ENCODE measurements at regions not wholly inside any gene's neighbourhood (a gene's known extent, or its start where the extent isn't known, plus 50 kb on each side); places are given as distances from the start of the nearest gene placed in this dataset.

DNA sequence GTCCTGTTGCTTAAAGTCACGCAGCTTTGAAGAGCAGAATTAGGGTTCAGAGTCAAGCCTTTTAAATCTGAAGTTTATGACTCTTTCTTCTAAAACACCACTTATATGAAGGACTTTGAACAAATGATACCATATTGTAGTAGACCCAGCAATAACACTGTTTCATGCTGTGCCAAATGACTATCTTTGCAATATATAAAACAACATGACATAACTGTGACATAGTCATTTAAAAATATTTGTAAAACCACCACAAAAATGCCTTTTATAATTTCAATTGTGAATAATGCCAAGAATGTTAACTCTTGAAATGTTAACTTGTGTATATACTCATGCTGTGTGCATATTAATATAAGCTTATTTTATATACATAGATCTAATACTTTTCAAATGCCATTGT, 452.1 kb upstream of the NEGR1 start:
- no peak for DNase-seq

DNA sequence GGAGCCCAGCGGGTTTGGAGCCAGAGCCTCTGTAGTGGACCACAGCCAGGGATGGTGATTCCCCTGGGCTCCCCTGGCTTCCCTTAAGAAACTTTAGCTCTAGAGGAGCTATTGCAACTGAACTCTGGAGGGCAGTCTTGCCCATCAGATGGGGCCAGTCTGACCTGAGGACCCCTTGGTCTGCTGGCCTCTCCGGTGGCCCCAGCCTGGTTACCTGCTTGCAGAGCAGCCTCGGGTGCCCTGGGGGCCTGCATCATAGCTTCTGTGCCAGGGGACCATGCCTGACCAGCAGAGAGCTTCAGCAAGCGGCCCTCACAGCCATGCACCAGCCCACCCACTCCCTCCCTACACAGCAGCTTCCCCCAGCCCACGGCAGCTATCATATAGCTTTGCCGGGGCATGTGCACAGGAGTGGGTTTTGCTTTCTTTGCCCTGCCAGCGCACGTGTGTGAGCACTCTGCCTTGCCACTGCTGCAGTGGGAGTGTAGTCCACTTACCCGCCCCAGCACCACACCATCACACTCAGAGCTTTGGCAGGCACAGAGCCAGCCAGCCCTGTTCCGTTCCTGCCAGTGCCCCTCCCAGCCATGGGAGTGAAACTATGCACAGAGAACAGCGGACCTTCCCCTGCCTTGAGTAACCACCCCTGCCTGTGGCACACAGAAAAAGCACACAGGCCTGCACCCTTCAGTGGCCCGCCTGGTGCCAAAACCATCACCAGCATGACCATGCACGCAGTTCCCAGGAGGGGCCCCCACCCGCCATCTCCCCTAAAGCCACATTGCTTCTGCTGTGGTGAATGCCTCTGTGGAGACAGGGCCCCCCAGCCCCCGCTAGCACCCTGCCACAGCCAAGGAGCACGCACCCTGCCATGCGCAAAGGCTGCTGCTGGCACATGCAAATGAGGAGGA, 442.9 kb upstream of the NEGR1 start:
- no peak for DNase-seq

- no peak for DNase-seq
These were observed 423.6 kb upstream of the NEGR1 start for GRCh38 chr1:72705921-72706320.

- DNase-seq, result no peak
These were observed 422.6 kb upstream of the NEGR1 start for GRCh38 chr1:72704841-72705477.

DNA sequence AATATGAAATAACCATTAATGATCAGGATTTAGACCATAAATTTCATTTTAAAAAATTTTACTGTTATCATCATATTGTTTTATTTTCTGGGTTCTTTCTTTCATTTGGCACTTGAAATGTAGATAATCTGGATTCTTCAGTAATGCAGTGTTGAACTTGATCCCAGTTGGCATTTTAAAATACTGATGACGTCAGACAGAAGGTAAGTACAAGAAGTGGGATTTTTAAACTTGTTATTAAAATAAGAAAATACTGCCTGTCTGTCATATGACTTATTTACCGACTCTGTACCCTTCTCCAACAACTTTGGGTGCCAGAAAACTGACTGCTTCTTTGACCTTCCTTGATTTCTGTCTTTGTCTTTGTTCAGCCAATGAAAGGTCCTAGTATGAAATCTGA, 415.1 kb upstream of the NEGR1 start:
- DNase-seq, result no peak

- no peak for DNase-seq
These were observed 411.6 kb upstream of the NEGR1 start for GRCh38 chr1:72693899-72694298.

GRCh38 chr1:72693376-72693775, 411.0 kb upstream of the NEGR1 start:
- DNase-seq, result no peak

DNA sequence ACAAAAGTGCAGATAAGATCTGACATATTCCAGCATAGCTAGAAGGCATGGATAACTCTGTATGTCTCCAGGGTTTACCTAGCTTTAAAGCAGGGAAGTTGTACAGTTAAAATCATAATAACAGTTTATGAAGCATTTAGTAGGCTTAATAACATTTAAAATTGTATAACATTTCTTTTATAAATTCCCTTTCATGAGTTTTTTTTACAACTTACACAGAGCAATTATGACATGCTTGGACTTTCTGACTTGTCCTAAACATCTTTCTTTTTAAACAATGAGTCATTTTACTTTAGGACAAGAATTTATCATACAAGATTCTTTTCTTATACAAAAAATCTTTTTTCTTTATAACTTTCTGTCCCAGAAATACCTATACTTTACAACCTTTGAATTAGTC, 408.5 kb upstream of the NEGR1 start:
- DNase-seq, result no peak

DNA sequence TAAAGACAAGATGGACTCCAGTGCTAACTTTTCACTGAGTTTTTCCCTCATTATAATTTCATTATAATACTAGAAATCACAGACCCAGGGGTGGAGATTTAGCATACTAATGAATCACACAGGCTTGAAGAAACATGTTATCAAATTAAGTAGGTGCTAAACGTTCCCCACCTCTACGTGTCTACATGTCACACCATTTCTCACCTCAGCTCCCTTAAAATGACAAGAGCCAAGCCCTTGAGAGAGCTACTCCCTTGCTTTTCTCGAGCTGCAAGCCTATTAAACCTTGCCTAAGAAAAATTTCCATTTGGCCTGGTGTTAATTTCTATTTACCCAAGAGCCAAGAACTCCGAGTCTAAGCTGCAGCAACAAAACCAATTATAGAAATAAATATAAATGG, 396.3 kb upstream of the NEGR1 start:
- peak; percentile 5 for DNase-seq

DNA sequence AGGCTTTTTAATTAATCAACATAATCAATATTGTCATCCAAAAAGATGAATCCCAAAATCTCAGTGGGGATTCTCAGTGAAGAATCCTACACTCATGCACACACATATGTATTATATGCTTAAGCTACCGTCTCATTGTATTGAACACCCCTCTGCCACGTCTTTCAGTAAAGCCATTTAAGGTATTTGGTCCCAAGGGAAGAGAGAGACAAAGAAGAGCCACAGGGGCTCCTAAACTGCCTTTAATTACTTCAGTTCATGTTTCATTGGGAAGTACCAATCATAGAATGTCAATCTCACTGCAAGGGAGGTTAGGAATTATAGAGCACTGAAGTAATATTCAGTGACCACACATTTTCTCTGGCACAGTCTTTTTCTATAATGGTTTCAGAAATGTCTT, 388.6 kb upstream of the NEGR1 start:
- no peak for DNase-seq

DNA sequence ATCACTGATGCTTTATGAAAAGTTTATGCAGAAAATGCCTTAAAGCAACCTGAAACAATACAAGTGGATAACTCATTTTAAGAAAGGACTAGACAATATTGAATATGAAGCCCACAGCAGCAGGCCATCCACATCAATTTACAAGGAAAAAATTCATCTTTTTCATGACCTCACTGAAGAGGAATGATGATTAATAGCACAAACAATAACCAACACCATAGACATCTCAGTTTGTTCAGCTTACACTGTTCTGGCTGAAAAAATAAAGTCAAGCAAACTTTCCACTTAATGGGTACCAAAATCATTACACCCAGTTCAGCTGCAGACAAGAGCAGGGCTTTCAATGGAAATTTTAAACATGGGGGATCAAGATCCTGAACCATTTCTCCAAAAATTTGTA, 380.6 kb upstream of the NEGR1 start:
- no peak for DNase-seq

DNA sequence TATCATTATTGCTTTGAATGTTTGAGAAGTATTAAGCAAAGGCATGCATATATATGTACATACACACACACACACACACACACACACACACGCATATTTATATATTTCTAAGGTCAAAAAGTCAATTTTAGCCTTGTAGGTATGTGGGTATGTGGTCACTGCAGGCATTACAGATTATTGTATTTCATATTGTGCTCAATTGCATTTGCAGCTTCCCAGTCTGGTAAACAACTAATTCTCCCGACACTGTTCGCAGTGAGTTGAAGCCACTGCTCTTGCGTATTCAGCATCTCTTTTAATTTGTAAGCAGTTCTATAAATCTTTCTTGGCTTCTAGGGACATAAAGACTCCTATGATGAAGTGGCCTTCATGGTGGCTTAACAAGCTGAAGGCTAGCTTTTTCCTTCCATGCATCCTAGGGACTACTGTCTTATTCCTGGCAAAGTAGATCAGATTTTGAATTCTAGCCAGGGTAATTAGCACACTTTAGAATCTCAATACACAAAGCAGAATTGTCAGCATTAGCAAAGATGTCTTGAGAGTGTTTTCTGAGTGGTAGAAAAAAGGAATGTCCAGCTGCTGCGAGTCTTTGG, 368.6 kb upstream of the NEGR1 start:
- DNase-seq, result no peak

DNA sequence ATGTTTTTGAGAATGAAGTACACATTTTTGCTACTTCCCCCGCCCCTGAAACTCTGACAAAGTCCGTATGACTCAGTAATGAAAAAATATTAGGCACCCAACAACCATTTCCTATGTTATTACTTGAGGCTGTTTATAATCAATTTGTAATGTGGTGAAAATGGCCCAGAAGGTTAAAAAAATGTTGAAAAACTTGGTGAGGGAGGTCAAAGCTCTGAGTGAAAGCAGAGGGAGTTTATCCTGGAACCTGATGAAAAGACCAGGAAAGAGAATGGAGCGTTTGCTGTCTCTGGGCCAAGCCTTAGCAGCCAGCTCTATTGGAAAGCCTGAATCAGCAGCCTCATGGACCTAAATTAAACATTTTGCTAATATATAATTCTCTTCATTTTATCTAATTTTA, 367.7 kb upstream of the NEGR1 start:
- DNase-seq, result no peak

DNA sequence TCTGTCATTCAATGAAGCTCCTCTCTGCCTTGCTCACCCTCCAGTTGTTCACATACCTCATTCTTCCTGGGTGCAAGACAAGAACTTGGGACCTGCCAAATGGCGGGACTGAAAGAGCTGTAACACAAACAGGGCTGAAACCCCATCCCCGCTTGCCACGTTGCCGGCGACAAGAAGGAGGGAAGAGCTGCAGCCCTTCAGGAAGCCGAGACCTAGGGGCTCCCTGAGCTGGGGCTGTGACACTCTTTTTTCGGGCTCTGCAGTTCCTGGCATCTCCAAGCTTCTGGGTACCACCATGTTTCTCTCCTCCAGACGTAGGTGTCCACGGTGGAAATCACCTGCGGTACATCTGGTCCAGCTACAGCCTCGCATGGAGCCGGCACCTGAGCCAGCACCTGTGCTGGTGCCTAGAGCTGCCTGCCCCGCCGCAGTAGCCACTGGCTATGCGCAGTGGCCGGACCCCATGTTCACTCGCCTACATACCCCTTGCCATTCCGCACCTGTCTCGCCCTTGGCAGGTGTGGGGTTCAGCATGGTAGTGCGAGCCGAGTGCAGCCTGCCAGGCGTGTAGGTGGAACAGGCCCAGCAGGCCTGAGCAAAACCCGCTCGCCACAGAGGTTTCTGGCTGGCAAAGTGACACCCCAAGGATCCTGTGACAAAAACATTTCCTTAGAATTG, 367.0 kb upstream of the NEGR1 start:
- no peak for DNase-seq

- DNase-seq, result no peak
These were observed 366.1 kb upstream of the NEGR1 start for GRCh38 chr1:72648465-72648864.

DNA sequence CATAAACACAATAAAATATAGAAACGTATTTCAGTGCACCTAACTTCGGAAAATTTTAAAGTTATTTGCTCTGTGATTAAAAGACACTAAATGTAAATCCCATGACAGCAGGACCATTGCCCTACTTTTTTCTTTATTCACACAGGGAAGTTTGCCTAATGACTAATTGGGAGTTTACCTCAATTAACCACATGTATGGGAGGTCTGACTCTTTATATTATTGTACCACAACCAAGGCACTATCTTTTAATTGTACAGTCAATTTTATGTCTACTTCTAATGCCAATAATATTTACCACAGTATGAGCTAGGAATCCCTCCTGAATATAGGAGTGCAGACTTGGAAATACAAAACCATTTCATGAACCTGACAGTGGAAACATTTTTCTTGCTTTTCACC, 360.8 kb upstream of the NEGR1 start:
- DNase-seq, result no peak

DNA sequence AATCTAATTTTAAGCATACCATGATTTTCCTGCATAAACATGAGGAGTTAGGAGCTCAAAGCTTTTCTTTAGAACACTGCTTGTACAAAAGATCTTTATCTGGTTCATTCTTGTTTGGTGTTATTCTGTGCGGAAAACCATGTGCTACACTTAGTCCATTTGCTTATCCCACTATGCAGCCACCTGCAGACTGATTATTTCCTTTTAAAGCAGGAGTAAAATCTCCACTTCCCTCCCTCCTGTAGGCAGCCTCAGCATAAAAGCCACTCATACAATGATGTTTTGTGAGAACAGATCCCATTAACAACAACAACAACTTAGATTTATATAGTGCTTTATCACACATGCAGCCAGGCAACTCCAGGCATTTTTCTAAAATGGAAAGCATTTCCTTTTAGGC, 355.3 kb upstream of the NEGR1 start:
- no peak for DNase-seq

DNA sequence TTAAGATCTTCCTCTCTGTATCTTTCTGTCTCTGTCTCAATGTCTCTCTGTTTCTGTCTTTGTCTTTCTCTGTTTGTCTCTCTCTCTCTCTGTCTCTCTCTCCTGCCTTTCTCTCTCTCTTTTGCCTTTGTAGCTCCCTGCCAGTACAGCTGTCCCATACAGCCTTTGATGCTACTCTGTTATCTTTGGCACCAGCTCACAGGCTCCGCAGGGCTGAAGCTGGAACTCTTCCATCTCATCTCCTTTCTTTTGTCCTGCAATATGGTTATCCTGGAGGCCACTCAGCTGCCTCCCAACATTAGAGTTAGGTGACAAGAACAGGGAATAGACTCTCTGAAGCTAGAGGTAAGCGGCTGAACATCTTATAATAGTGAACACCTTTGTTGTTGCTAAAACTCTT, 354.3 kb upstream of the NEGR1 start:
- DNase-seq, result no peak

DNA sequence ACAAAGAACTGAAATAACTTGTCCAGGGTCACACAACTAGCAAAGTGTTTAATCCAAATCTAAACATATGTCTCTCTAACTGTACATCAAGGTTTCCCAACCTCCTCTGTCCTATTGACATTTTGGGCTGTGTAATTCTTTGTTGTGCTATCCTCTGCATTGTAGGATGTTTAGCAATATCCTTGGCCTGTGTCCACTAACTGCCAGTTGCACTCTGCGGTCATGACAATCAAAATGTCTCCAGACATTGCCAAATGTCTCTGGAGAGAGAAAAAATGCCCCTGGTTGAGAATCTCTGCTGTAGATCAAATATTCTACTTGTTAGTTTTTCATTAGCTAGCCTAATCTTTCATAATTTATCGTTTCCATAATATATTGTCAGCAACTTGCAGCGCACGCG, 353.4 kb upstream of the NEGR1 start:
- no peak for DNase-seq

- no peak for DNase-seq
These were observed 352.6 kb upstream of the NEGR1 start for GRCh38 chr1:72634946-72635345.

DNA sequence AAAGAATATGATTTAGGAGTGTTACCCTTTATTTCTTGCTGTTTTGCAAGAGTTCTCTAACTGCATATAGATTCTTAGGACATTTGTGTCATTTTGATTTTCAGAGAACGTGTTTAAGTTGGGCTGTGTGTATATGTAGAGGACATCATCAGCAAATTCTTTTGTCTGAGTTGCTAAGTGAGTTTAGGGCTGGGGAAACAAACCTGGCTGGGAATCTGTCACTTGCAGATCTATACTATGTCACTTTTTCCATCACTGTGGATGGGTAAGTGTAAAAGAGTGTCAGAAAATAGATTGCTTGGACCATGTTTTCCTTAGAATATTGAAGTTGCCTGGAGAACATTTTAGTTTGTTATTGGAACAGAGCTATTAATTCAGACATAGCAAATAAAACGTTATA, 349.1 kb upstream of the NEGR1 start:
- no peak for DNase-seq

DNA sequence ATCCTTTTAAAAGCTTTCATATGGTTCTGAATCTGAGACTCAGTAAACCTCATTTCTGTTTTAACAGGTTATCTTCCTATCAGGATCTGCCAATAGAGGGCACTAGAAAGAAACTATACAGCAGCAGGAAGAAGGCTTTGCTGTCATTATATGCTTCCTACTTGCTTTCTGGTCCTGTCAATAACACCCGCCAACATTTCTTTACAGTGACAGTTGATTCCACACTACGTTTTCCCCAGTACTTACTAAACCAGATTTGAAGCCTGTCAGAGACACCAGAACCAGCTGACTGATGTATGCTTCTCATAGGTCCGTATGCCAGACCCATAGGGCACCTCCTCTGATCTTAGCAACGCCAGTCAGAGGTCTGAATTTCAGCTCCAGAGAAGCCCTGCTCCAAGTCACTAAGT, 341.0 kb upstream of the NEGR1 start:
- DNase-seq, result no peak

- no peak for DNase-seq
These were observed 338.1 kb upstream of the NEGR1 start for GRCh38 chr1:72620453-72620852.

Measured in NCI-H1417 treated with DMSO at 0.1 percent for 48 hours (cell line).